OCI-LY7 (cell line): ENCODE measurements at regions not wholly inside any gene's neighbourhood (a gene's known extent, or its start where the extent isn't known, plus 50 kb on each side); places are given as distances from the start of the nearest gene placed in this dataset.

ENCODE experiments used
- BruUV-seq: library from RNA; stranded (reverse); fragments of 400-500 nt; replicated peaks from 2 replicates; lab custom pipeline; 2021; lab: Mats Ljungman, UMichigan
- CTCF ChIA-PET: fragments of 300-600 bp; sonication (Branson Sonifier 250); formaldehyde crosslinking; loops from one replicate; lab custom pipeline; 2022; ENCODE audit warnings: antibody characterized with exemption; ENCODE audit not compliant: unreplicated experiment; lab: Charles Lee
- POLR2A ChIA-PET: fragments of 300-600 bp; sonication (Branson Sonifier 250); formaldehyde crosslinking; loops from one replicate; lab custom pipeline; 2022; ENCODE audit warnings: antibody characterized with exemption; lab: Charles Lee
- DNase-seq: peaks from one replicate; pipeline ENCODE4 v3.0.0-alpha.2; 2015; ENCODE audit warnings: low spot score
- H2AFZ ChIP-seq: fragments of 200-600 bp; sonication (generic), shearing (Covaris generic); 2 replicates; pipeline ENCODE4 v1.6.1; 2014; ENCODE audit warnings: mild to moderate bottlenecking, antibody characterized with exemption, low read length, moderate library complexity
- H3K27ac ChIP-seq: fragments of 200-600 bp; sonication (generic); 2 replicates; pipeline ENCODE4 v1.5.1; 2014; ENCODE audit warnings: mixed run types, low read depth, mild to moderate bottlenecking, moderate library complexity, low read length, inconsistent platforms; ENCODE audit not compliant: poor library complexity, severe bottlenecking
- H3K36me3 ChIP-seq: fragments of 200-600 bp; sonication (generic); 2 replicates; pipeline ENCODE4 v1.6.1; 2014; ENCODE audit warnings: mild to moderate bottlenecking, antibody characterized with exemption, low read length, moderate library complexity, mixed read lengths; ENCODE audit not compliant: insufficient read depth
- H3K4me1 ChIP-seq: fragments of 200-600 bp; sonication (generic); 2 replicates; pipeline ENCODE4 v1.5.1; 2014; ENCODE audit warnings: mild to moderate bottlenecking, low read length; ENCODE audit not compliant: insufficient read depth, poor library complexity, severe bottlenecking
- H3K4me2 ChIP-seq: fragments of 200-600 bp; sonication (generic); 2 replicates; pipeline ENCODE4 v1.6.1; 2014; ENCODE audit warnings: mild to moderate bottlenecking, low read length
- H3K4me3 ChIP-seq: fragments of 200-600 bp; sonication (generic); 2 replicates; pipeline ENCODE4 v1.5.1; 2014; ENCODE audit warnings: mild to moderate bottlenecking, low read depth, low read length; ENCODE audit not compliant: poor library complexity, severe bottlenecking
- H3K79me2 ChIP-seq: fragments of 200-600 bp; sonication (generic); 2 replicates; pipeline ENCODE4 v1.6.1; 2016; ENCODE audit warnings: low read depth, mild to moderate bottlenecking, low read length, moderate library complexity, mixed read lengths; ENCODE audit not compliant: insufficient read depth
- H3K9me2 ChIP-seq: fragments of 200-600 bp; sonication (generic); 2 replicates; pipeline ENCODE4 v1.6.1; 2016; ENCODE audit warnings: mild to moderate bottlenecking, low read length, mixed read lengths; ENCODE audit not compliant: insufficient read depth
- H3K9me3 ChIP-seq: fragments of 200-600 bp; sonication (generic); 2 replicates; pipeline ENCODE4 v1.6.1; 2014; ENCODE audit warnings: mild to moderate bottlenecking, mixed run types, low read length, mixed read lengths
- H4K20me1 ChIP-seq: fragments of 200-600 bp; sonication (generic); 2 replicates; pipeline ENCODE4 v1.6.1; 2014; ENCODE audit warnings: mild to moderate bottlenecking, antibody characterized with exemption, low read length, moderate library complexity, mixed read lengths; ENCODE audit not compliant: insufficient read depth
- EZH2phosphoT487 ChIP-seq: fragments of 200-600 bp; sonication (generic); IDR thresholded peaks from 2 replicates; pipeline ENCODE4 v1.6.1; 2018; ENCODE audit warnings: low read depth, borderline replicate concordance, mild to moderate bottlenecking, mixed run types, antibody characterized with exemption, low read length, moderate library complexity, mixed read lengths
- intact Hi-C: fragments of 100-400 bp; cut with micrococcal nuclease; formaldehyde crosslinking; loops from one replicate; pipeline ENCODE4 v1.10.0; 2022; ENCODE audit not compliant: unreplicated experiment
- TF ChIP-seq, protein P1 (sequence below): fragments of 200-600 bp; sonication (generic); conservative IDR thresholded peaks from 2 replicates; pipeline ENCODE4 v1.5.1; 2014; ENCODE audit warnings: mild to moderate bottlenecking, antibody characterized with exemption, low read length, moderate library complexity, mixed read lengths

GRCh38 chr10:10786109-10787090, 231.3 kb upstream of the CELF2 start:
- H3K4me1 ChIP-seq: no peaks in the 10 kb centered on the region
- no peak for TF ChIP-seq EZH2phosphoT487
- TF ChIP-seq, protein P1, sequence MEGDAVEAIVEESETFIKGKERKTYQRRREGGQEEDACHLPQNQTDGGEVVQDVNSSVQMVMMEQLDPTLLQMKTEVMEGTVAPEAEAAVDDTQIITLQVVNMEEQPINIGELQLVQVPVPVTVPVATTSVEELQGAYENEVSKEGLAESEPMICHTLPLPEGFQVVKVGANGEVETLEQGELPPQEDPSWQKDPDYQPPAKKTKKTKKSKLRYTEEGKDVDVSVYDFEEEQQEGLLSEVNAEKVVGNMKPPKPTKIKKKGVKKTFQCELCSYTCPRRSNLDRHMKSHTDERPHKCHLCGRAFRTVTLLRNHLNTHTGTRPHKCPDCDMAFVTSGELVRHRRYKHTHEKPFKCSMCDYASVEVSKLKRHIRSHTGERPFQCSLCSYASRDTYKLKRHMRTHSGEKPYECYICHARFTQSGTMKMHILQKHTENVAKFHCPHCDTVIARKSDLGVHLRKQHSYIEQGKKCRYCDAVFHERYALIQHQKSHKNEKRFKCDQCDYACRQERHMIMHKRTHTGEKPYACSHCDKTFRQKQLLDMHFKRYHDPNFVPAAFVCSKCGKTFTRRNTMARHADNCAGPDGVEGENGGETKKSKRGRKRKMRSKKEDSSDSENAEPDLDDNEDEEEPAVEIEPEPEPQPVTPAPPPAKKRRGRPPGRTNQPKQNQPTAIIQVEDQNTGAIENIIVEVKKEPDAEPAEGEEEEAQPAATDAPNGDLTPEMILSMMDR: no peak
- H4K20me1 ChIP-seq: no peaks in the 10 kb centered on the region
- H2AFZ ChIP-seq: no peak overlapping the region
- no peaks in the 10 kb centered on the region for H3K36me3 ChIP-seq
- H3K79me2 ChIP-seq: no peaks in the 10 kb centered on the region
- CTCF ChIA-PET: no interaction called here
- intact Hi-C loops: no loop called here
- H3K9me3 ChIP-seq: no peaks in the 10 kb centered on the region
- no peaks in the 10 kb centered on the region for H3K9me2 ChIP-seq
- no TSS peak for BruUV-seq
- POLR2A ChIA-PET: interaction anchor here (0.7 to 1.1 kb wide), 3 partner anchors 10 to 17 kb away, joined by 3 read pairs; no protein-coding TSS in a partner anchor
- DNase-seq: no peak
- no peak overlapping the region for H3K4me3 ChIP-seq
- no peak overlapping the region for H3K27ac ChIP-seq
- no peak overlapping the region for H3K4me2 ChIP-seq

GRCh38 chr10:10787586-10787985, 230.1 kb upstream of the CELF2 start:
- intact Hi-C loops: no loop called here
- H2AFZ ChIP-seq: no peak overlapping the region
- H3K4me2 ChIP-seq: no peak overlapping the region
- ChIA-PET POLR2A (interaction anchor here (0.7 to 1.1 kb wide), 3 partner anchors 12 to 18 kb away, joined by 3 read pairs; no protein-coding TSS in a partner anchor), CTCF (no interaction called here)
- no peak overlapping the region for H3K4me3 ChIP-seq
- H3K79me2 ChIP-seq: no peaks in the 10 kb centered on the region
- BruUV-seq: no TSS peak
- H3K9me2 ChIP-seq: no peaks in the 10 kb centered on the region
- H3K36me3 ChIP-seq: no peaks in the 10 kb centered on the region
- DNase-seq: no peak
- H3K4me1 ChIP-seq: no peaks in the 10 kb centered on the region
- no peaks in the 10 kb centered on the region for H4K20me1 ChIP-seq
- no peaks in the 10 kb centered on the region for H3K9me3 ChIP-seq
- TF ChIP-seq EZH2phosphoT487: no peak
- TF ChIP-seq, protein P1: no peak
- H3K27ac ChIP-seq: no peak overlapping the region

- Histone ChIP-seq H3K4me3 (no peak overlapping the region), H2AFZ (no peak overlapping the region), H3K9me3 (no peaks in the 10 kb centered on the region), H3K36me3 (no peaks in the 10 kb centered on the region), H3K79me2 (no peaks in the 10 kb centered on the region), H3K4me1 (no peaks in the 10 kb centered on the region), H3K4me2 (no peak overlapping the region), H3K9me2 (no peaks in the 10 kb centered on the region), H3K27ac (no peak overlapping the region), H4K20me1 (no peaks in the 10 kb centered on the region)
- ChIA-PET POLR2A (interaction anchor here (0.5 kb wide), 1 partner anchor 11 kb away, joined by 3 read pairs; no protein-coding TSS in a partner anchor), CTCF (no interaction called here)
- TF ChIP-seq EZH2phosphoT487: no peak
- TF ChIP-seq, protein P1: no peak
- no peak for DNase-seq
- intact Hi-C loops: no loop called here
- BruUV-seq: no TSS peak
These were observed 228.9 kb upstream of the CELF2 start for GRCh38 chr10:10788761-10789160.
